GM23338 (cell line): ENCODE measurements at regions not wholly inside any gene's neighbourhood (a gene's known extent, or its start where the extent isn't known, plus 50 kb on each side); places are given as distances from the start of the nearest gene placed in this dataset.

Experiments
- CREB1 ChIP-seq: fragments of 250-450 bp; sonication (Bioruptor Pico); IDR thresholded peaks from 2 replicates; pipeline ENCODE4 v1.5.0; 2020; ENCODE audit warnings: low read depth, mild to moderate bottlenecking, moderate library complexity
- CTCF ChIP-seq, 2 experiments: fragments of 200-600 bp in 1 of 2; sonication (generic) in 1 of 2; conservative IDR thresholded peaks; 2 replicates each; pipeline versions ENCODE4 v1.5.1 to v1.6.1; 2016 to 2017; ENCODE audit warnings: antibody characterized with exemption in 2 of 2, low read depth in 2 of 2, mild to moderate bottlenecking in 2 of 2, moderate library complexity in 1 of 2
- EZH2 ChIP-seq: fragments of 200-600 bp; sonication (generic); IDR thresholded peaks from one replicate; pipeline ENCODE4 v1.8.0; 2017; ENCODE audit warnings: antibody characterized with exemption, mild to moderate bottlenecking, low read depth; ENCODE audit not compliant: unreplicated experiment
- POLR2AphosphoS5 ChIP-seq: IDR thresholded peaks from 2 replicates; pipeline ENCODE4 v1.6.1; 2016; ENCODE audit warnings: antibody characterized with exemption, low read depth
- REST ChIP-seq: IDR thresholded peaks from one replicate; pipeline ENCODE4 v1.6.1; 2018; ENCODE audit warnings: antibody characterized with exemption; ENCODE audit not compliant: unreplicated experiment
- ZNF114 ChIP-seq: fragments of 250-450 bp; sonication (Bioruptor Pico); IDR thresholded peaks from 2 replicates; pipeline ENCODE4 v1.5.0; 2020; ENCODE audit warnings: mild to moderate bottlenecking, moderate library complexity
- ZNF462 ChIP-seq: fragments of 250-450 bp; sonication (Bioruptor Pico); IDR thresholded peaks from 2 replicates; pipeline ENCODE4 v1.5.0; 2020; ENCODE audit warnings: mild to moderate bottlenecking, moderate library complexity

- TF ChIP-seq CTCF (conservative IDR thresholded peaks at IDR 0.05; ENCODE audit: low read depth in 2 of 2) (no peak), REST (no peak), EZH2 (no peak), POLR2AphosphoS5 (no peak), CREB1 (CRISPR knock-in tag) (no peak), ZNF114 (CRISPR knock-in tag) (no peak), ZNF462 (CRISPR knock-in tag) (no peak)
These were observed 96.5 kb upstream of the VASH1 start for GRCh38 chr14:76664790-76665189.
